ENCODE measurements at regions not wholly inside any gene's neighbourhood (a gene's known extent, or its start where the extent isn't known, plus 50 kb on each side); places are given as distances from the start of the nearest gene placed in this dataset.

- CTCF ChIA-PET: no interaction called here
Measured at GRCh38 chr5:107196500-107197059, 474.2 kb downstream of the EFNA5 start.

GRCh38 chr5:107195890-107196395, 474.8 kb downstream of the EFNA5 start:
- H3K27me3 ChIP-seq (ENCODE audit: control insufficient read depth, insufficient read depth, low read length): no peaks in the 10 kb centered on the region
- no peak overlapping the region for H3K27ac ChIP-seq (ENCODE audit: low read depth, low read length)
- ChIA-PET POLR2A (no interaction called here), CTCF (no interaction called here)
- no peak for TF ChIP-seq CTCF (IDR thresholded peaks at IDR 0.05; ENCODE audit: low read depth, low read length)
- no peaks in the 10 kb centered on the region for H3K9me3 ChIP-seq (ENCODE audit: control insufficient read depth, insufficient read depth, low read length)
- H3K4me3 ChIP-seq (ENCODE audit: low read depth, low read length): no peak overlapping the region
- DNase-seq (ENCODE audit: low read depth, low spot score): no peak

More at GRCh38 chr5:107196500-107197059, 474.2 kb downstream of the EFNA5 start:
- Histone ChIP-seq H3K27ac (ENCODE audit: low read depth, low read length) (no peak overlapping the region), H3K27me3 (ENCODE audit: control insufficient read depth, insufficient read depth, low read length) (no peaks in the 10 kb centered on the region), H3K4me3 (ENCODE audit: low read depth, low read length) (no peak overlapping the region), H3K9me3 (ENCODE audit: control insufficient read depth, insufficient read depth, low read length) (no peaks in the 10 kb centered on the region)
- no peak for DNase-seq (ENCODE audit: low read depth, low spot score)
- TF ChIP-seq CTCF (IDR thresholded peaks at IDR 0.05; ENCODE audit: low read depth, low read length): no peak
- POLR2A ChIA-PET: no interaction called here

- Histone ChIP-seq H3K9me3 (ENCODE audit: control insufficient read depth, insufficient read depth, low read length) (no peaks in the 10 kb centered on the region), H3K27me3 (ENCODE audit: control insufficient read depth, insufficient read depth, low read length) (no peaks in the 10 kb centered on the region), H3K4me3 (ENCODE audit: low read depth, low read length) (no peak overlapping the region), H3K27ac (ENCODE audit: low read depth, low read length) (no peak overlapping the region)
- ChIA-PET CTCF (interaction anchor here (0.6 kb wide), 1 partner anchor 327 kb away, joined by 3 read pairs; no protein-coding TSS in a partner anchor), POLR2A (no interaction called here)
- no peak for DNase-seq (ENCODE audit: low read depth, low spot score)
- no peak for TF ChIP-seq CTCF (IDR thresholded peaks at IDR 0.05; ENCODE audit: low read depth, low read length)
Measured at GRCh38 chr5:107184871-107185270, 485.9 kb downstream of the EFNA5 start.

- TF ChIP-seq CTCF (IDR thresholded peaks at IDR 0.05; ENCODE audit: low read depth, low read length): no peak
- no peak for DNase-seq (ENCODE audit: low read depth, low spot score)
- Histone ChIP-seq H3K9me3 (ENCODE audit: control insufficient read depth, insufficient read depth, low read length) (no peaks in the 10 kb centered on the region), H3K4me3 (ENCODE audit: low read depth, low read length) (no peak overlapping the region), H3K27ac (ENCODE audit: low read depth, low read length) (no peak overlapping the region), H3K27me3 (ENCODE audit: control insufficient read depth, insufficient read depth, low read length) (no peaks in the 10 kb centered on the region)
- ChIA-PET POLR2A (no interaction called here), CTCF (no interaction called here)
Measured at GRCh38 chr5:107184066-107184465, 486.7 kb downstream of the EFNA5 start.

GRCh38 chr5:107170620-107171019, 500.1 kb downstream of the EFNA5 start:
- ChIA-PET POLR2A (no interaction called here), CTCF (no interaction called here)
- DNase-seq (ENCODE audit: low read depth, low spot score): no peak
- H3K9me3 ChIP-seq (ENCODE audit: control insufficient read depth, insufficient read depth, low read length): no peaks in the 10 kb centered on the region
- H3K4me3 ChIP-seq (ENCODE audit: low read depth, low read length): no peak overlapping the region
- TF ChIP-seq CTCF (IDR thresholded peaks at IDR 0.05; ENCODE audit: low read depth, low read length): no peak
- no peak overlapping the region for H3K27ac ChIP-seq (ENCODE audit: low read depth, low read length)
- H3K27me3 ChIP-seq (ENCODE audit: control insufficient read depth, insufficient read depth, low read length): no peaks in the 10 kb centered on the region
